Esophagus muscularis mucosa (tissue), 3 donors: ENCODE measurements at regions not wholly inside any gene's neighbourhood (a gene's known extent, or its start where the extent isn't known, plus 50 kb on each side); places are given as distances from the start of the nearest gene placed in this dataset.

ENCODE experiments used
- POLR2A ChIP-seq: fragments of 450-650 bp; IDR thresholded peaks from one replicate; pipeline ENCODE4 v1.6.1; 2017; ENCODE audit warnings: antibody characterized with exemption, moderate library complexity, mild to moderate bottlenecking, low read depth
- TF ChIP-seq, protein P1 (sequence below), 3 experiments: fragments of 200-600 bp in 2 of 3; fragments of 450-650 bp in 1 of 3; sonication (generic) in 2 of 3; IDR thresholded peaks; one replicate each; pipeline ENCODE4 v1.5.1; 2017 to 2019; ENCODE audit warnings: antibody characterized with exemption in 3 of 3, mild to moderate bottlenecking in 2 of 3, moderate library complexity in 1 of 3

DNA sequence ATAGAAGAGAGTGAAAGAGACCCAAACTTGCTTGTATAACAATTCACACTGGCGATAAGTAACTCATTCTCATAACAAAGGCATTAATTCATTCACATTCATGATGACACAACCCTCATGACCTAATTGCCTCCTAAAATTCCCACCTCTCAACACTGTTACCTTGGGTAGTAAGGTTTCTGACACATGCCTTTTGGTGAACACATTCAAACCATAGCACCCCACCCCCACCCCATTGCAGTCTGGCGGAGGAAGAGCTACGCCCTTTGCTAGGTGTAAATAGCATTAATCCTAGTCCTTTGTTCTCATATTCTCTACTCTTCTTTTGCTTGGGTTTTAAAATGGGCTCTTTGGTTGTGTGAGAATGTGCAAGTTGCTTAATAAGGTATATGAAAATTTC, 361.5 kb downstream of the DSEL start:
- TF ChIP-seq POLR2A, result no peak
- TF ChIP-seq, protein P1, sequence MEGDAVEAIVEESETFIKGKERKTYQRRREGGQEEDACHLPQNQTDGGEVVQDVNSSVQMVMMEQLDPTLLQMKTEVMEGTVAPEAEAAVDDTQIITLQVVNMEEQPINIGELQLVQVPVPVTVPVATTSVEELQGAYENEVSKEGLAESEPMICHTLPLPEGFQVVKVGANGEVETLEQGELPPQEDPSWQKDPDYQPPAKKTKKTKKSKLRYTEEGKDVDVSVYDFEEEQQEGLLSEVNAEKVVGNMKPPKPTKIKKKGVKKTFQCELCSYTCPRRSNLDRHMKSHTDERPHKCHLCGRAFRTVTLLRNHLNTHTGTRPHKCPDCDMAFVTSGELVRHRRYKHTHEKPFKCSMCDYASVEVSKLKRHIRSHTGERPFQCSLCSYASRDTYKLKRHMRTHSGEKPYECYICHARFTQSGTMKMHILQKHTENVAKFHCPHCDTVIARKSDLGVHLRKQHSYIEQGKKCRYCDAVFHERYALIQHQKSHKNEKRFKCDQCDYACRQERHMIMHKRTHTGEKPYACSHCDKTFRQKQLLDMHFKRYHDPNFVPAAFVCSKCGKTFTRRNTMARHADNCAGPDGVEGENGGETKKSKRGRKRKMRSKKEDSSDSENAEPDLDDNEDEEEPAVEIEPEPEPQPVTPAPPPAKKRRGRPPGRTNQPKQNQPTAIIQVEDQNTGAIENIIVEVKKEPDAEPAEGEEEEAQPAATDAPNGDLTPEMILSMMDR (IDR thresholded peaks at IDR 0.05), result no peak
